ENCODE measurements at regions not wholly inside any gene's neighbourhood (a gene's known extent, or its start where the extent isn't known, plus 50 kb on each side); places are given as distances from the start of the nearest gene placed in this dataset.

- H3K4me1 ChIP-seq = no peaks in the 10 kb centered on the region
- DNase-seq = no peak
- no peak for TF ChIP-seq CTCF (IDR thresholded peaks at IDR 0.05; ENCODE audit: low read depth, low read length)
- H3K27me3 ChIP-seq = no peaks in the 10 kb centered on the region
- no peak overlapping the region for H3K4me3 ChIP-seq (ENCODE audit: low read depth, low read length)
- no peaks in the 10 kb centered on the region for H3K9me3 ChIP-seq
- H3K36me3 ChIP-seq = no peaks in the 10 kb centered on the region
Observed at GRCh38 chr3:80870476-80871041, 890.9 kb downstream of the GBE1 start.

GRCh38 chr3:80855482-80855881, 906.0 kb downstream of the GBE1 start:
- TF ChIP-seq CTCF (IDR thresholded peaks at IDR 0.05; ENCODE audit: low read depth, low read length) = no peak
- Histone ChIP-seq H3K4me3 (ENCODE audit: low read depth, low read length) (no peak overlapping the region), H3K4me1 (no peaks in the 10 kb centered on the region), H3K27me3 (no peaks in the 10 kb centered on the region), H3K36me3 (no peaks in the 10 kb centered on the region), H3K9me3 (no peaks in the 10 kb centered on the region)
- no peak for DNase-seq

GRCh38 chr3:80836395-80836794, 925.0 kb downstream of the GBE1 start:
- no peak for DNase-seq
- H3K9me3 ChIP-seq = no peaks in the 10 kb centered on the region
- H3K27me3 ChIP-seq = no peaks in the 10 kb centered on the region
- no peaks in the 10 kb centered on the region for H3K4me1 ChIP-seq
- no peaks in the 10 kb centered on the region for H3K36me3 ChIP-seq
- no peak for TF ChIP-seq CTCF (IDR thresholded peaks at IDR 0.05; ENCODE audit: low read depth, low read length)
- H3K4me3 ChIP-seq (ENCODE audit: low read depth, low read length) = no peak overlapping the region

GRCh38 chr3:80807577-80807976, 953.9 kb downstream of the GBE1 start:
- Histone ChIP-seq H3K4me1 (no peaks in the 10 kb centered on the region), H3K36me3 (no peaks in the 10 kb centered on the region), H3K27me3 (no peaks in the 10 kb centered on the region), H3K4me3 (ENCODE audit: low read depth, low read length) (no peak overlapping the region), H3K9me3 (no peaks in the 10 kb centered on the region)
- no peak for TF ChIP-seq CTCF (IDR thresholded peaks at IDR 0.05; ENCODE audit: low read depth, low read length)
- DNase-seq = no peak

GRCh38 chr3:80806673-80807072, 954.8 kb downstream of the GBE1 start:
- Histone ChIP-seq H3K36me3 (no peaks in the 10 kb centered on the region), H3K4me3 (ENCODE audit: low read depth, low read length) (no peak overlapping the region), H3K4me1 (no peaks in the 10 kb centered on the region), H3K27me3 (no peaks in the 10 kb centered on the region), H3K9me3 (no peaks in the 10 kb centered on the region)
- TF ChIP-seq CTCF (IDR thresholded peaks at IDR 0.05; ENCODE audit: low read depth, low read length) = no peak
- DNase-seq = no peak

GRCh38 chr3:80788914-80789313, 972.5 kb downstream of the GBE1 start:
- TF ChIP-seq CTCF (IDR thresholded peaks at IDR 0.05; ENCODE audit: low read depth, low read length) = no peak
- Histone ChIP-seq H3K27me3 (no peaks in the 10 kb centered on the region), H3K4me1 (no peaks in the 10 kb centered on the region; the same call in 1 of the 2 replicates), H3K36me3 (no peaks in the 10 kb centered on the region), H3K9me3 (no peaks in the 10 kb centered on the region), H3K4me3 (ENCODE audit: low read depth, low read length) (no peak overlapping the region)
- DNase-seq = no peak

Data from BE2C (cell line).